ENCODE measurements at regions not wholly inside any gene's neighbourhood (a gene's known extent, or its start where the extent isn't known, plus 50 kb on each side); places are given as distances from the start of the nearest gene placed in this dataset.

GRCh38 chr2:225173909-225174308 lies 131.6 kb upstream of the DOCK10 start:
- TF ChIP-seq CTCF (IDR thresholded peaks at IDR 0.05; ENCODE audit: extremely low read depth in 1 of 2, insufficient read depth in 1 of 2, low read depth in 1 of 2, low read length in 2 of 2), result no peak
- no peak for TF ChIP-seq MAX (IDR thresholded peaks at IDR 0.05; ENCODE audit: insufficient read depth, insufficient read length)
- TF ChIP-seq POLR2A (IDR thresholded peaks at IDR 0.05; ENCODE audit: low read depth, low read length), result no peak
- TF ChIP-seq EZH2 (IDR thresholded peaks at IDR 0.05; ENCODE audit: borderline replicate concordance, low read depth, low read length, severe bottlenecking), result no peak
- no peak for TF ChIP-seq POLR2AphosphoS5 (IDR thresholded peaks at IDR 0.05; ENCODE audit: insufficient read depth, low read depth, low read length)
- no peak for TF ChIP-seq JUN (IDR thresholded peaks at IDR 0.05; ENCODE audit: borderline replicate concordance, insufficient read depth, insufficient read length, low read depth)
- no peak for TF ChIP-seq MYC (IDR thresholded peaks at IDR 0.05; ENCODE audit: low read depth, low read length)
- no peak for TF ChIP-seq FOS (IDR thresholded peaks at IDR 0.05; ENCODE audit: borderline replicate concordance, insufficient read depth, low read length)

All from endothelial cell of umbilical vein (primary cell).